ENCODE measurements at regions not wholly inside any gene's neighbourhood (a gene's known extent, or its start where the extent isn't known, plus 50 kb on each side); places are given as distances from the start of the nearest gene placed in this dataset.
"Not testable (repeated sequence)": the region's sequence is repeated elsewhere in the genome, so short reads cannot be mapped to it uniquely, and the experiment has no call there.

- DNase-seq (ENCODE audit: low spot score) = no peak
These were observed 1622.5 kb downstream of the REEP3 start for GRCh38 chr10:65143723-65144122.

GRCh38 chr10:65149878-65150277 lies 1628.7 kb downstream of the REEP3 start:
- DNase-seq (ENCODE audit: low spot score) = no peak

- no peak for DNase-seq (ENCODE audit: low spot score)
These were observed 1645.1 kb downstream of the REEP3 start for GRCh38 chr10:65166272-65166671.

- DNase-seq (ENCODE audit: low spot score) = no peak
These were observed 1651.0 kb downstream of the REEP3 start for GRCh38 chr10:65172249-65172648.

GRCh38 chr10:65176994-65177393 lies 1655.8 kb downstream of the REEP3 start:
- DNase-seq (ENCODE audit: low spot score) = no peak

GRCh38 chr10:65183236-65183635 lies 1662.0 kb downstream of the REEP3 start:
- no peak for DNase-seq (ENCODE audit: low spot score)

- DNase-seq (ENCODE audit: low spot score) = not testable (repeated sequence)
These were observed 1665.5 kb downstream of the REEP3 start for GRCh38 chr10:65186668-65187067.

- DNase-seq (ENCODE audit: low spot score) = no peak
These were observed 1672.9 kb downstream of the REEP3 start for GRCh38 chr10:65194126-65194525.

GRCh38 chr10:65194555-65194954 lies 1673.4 kb downstream of the REEP3 start:
- no peak for DNase-seq (ENCODE audit: low spot score)

GRCh38 chr10:65196111-65196510 lies 1674.9 kb downstream of the REEP3 start:
- no peak for DNase-seq (ENCODE audit: low spot score)

GRCh38 chr10:65197935-65198334 lies 1676.7 kb downstream of the REEP3 start:
- no peak for DNase-seq (ENCODE audit: low spot score)

- no peak for DNase-seq (ENCODE audit: low spot score)
These were observed 1680.3 kb downstream of the REEP3 start for GRCh38 chr10:65201491-65201890.

GRCh38 chr10:65204999-65205398 lies 1683.8 kb downstream of the REEP3 start:
- DNase-seq (ENCODE audit: low spot score) = no peak

- DNase-seq (ENCODE audit: low spot score) = no peak
These were observed 1692.0 kb downstream of the REEP3 start for GRCh38 chr10:65213170-65213569.

- DNase-seq (ENCODE audit: low spot score) = no peak
These were observed 1698.2 kb downstream of the REEP3 start for GRCh38 chr10:65219444-65219843.

- DNase-seq (ENCODE audit: low spot score) = no peak
These were observed 1694.7 kb upstream of the LRRTM3 start for GRCh38 chr10:65231148-65231547.

- no peak for DNase-seq (ENCODE audit: low spot score)
These were observed 1691.6 kb upstream of the LRRTM3 start for GRCh38 chr10:65234261-65234660.

- DNase-seq (ENCODE audit: low spot score) = no peak
These were observed 1690.6 kb upstream of the LRRTM3 start for GRCh38 chr10:65235266-65235665.

GRCh38 chr10:65235846-65236245 lies 1690.0 kb upstream of the LRRTM3 start:
- DNase-seq (ENCODE audit: low spot score) = no peak

GRCh38 chr10:65265451-65265954 lies 1660.3 kb upstream of the LRRTM3 start:
- no peak for DNase-seq (ENCODE audit: low spot score)

- not testable (repeated sequence) for DNase-seq (ENCODE audit: low spot score)
These were observed 1656.3 kb upstream of the LRRTM3 start for GRCh38 chr10:65269551-65269950.

- DNase-seq (ENCODE audit: low spot score) = no peak
These were observed 1654.9 kb upstream of the LRRTM3 start for GRCh38 chr10:65270969-65271368.

- DNase-seq (ENCODE audit: low spot score) = no peak
These were observed 1652.7 kb upstream of the LRRTM3 start for GRCh38 chr10:65273115-65273514.

- DNase-seq (ENCODE audit: low spot score) = no peak
These were observed 1650.5 kb upstream of the LRRTM3 start for GRCh38 chr10:65275296-65275695.
